ENCODE measurements at regions not wholly inside any gene's neighbourhood (a gene's known extent, or its start where the extent isn't known, plus 50 kb on each side); places are given as distances from the start of the nearest gene placed in this dataset.

GRCh38 chr4:11719879-11720278, 291.2 kb upstream of the HS3ST1 start:
- peaks cover 0 to 5% (median 3%) of the 10 kb centered on the region in 4 donors for H3K4me1 ChIP-seq
- no peak overlapping the region for H3K4me3 ChIP-seq
- WGBS, 2 donors (ENCODE audit: low coverage in 1 of 2) = 88% methylated on average over 4 of the region's 4 CpGs; no CpG with 5 or more reads in 1 of the 2 donors
- no peak for TF ChIP-seq EP300 (IDR thresholded peaks at IDR 0.05; ENCODE audit: low read depth)
- intact Hi-C loops (cut with DNase I; ENCODE audit: low total_unique reads) (no loop called here), in situ Hi-C loops (cut with MboI; ENCODE audit: low pct_ligation_motif_present in 1 of 4, low pct_unique_long_range_greater_than_20kb in 1 of 4, low sequenced_read_pairs in 3 of 4) (loop anchor here in 3 of 4 donors (25.0 kb wide), 3 partner anchors 108 to 1133 kb away; no protein-coding TSS in a partner anchor)
- DNase-seq = no peak
- H3K27ac ChIP-seq = no peak overlapping the region
- no peaks in the 10 kb centered on the region for H3K9me3 ChIP-seq
- no peaks in the 10 kb centered on the region for H3K27me3 ChIP-seq
- H3K36me3 ChIP-seq = no peaks in the 10 kb centered on the region

- Histone ChIP-seq H3K4me1 (peaks cover 0 to 5% (median 3%) of the 10 kb centered on the region in 4 donors), H3K27ac (no peak overlapping the region), H3K9me3 (no peaks in the 10 kb centered on the region), H3K27me3 (no peaks in the 10 kb centered on the region), H3K4me3 (no peak overlapping the region), H3K36me3 (no peaks in the 10 kb centered on the region)
- intact Hi-C loops (cut with DNase I; ENCODE audit: low total_unique reads) (no loop called here), in situ Hi-C loops (cut with MboI; ENCODE audit: low pct_ligation_motif_present in 1 of 4, low pct_unique_long_range_greater_than_20kb in 1 of 4, low sequenced_read_pairs in 3 of 4) (loop anchor here in 3 of 4 donors (25.0 kb wide), 3 partner anchors 104 to 1129 kb away; no protein-coding TSS in a partner anchor)
- TF ChIP-seq POLR2AphosphoS5 (IDR thresholded peaks at IDR 0.05) (no peak), CTCF (IDR thresholded peaks at IDR 0.05) (no peak), POLR2A (IDR thresholded peaks at IDR 0.05) (no peak), EP300 (IDR thresholded peaks at IDR 0.05; ENCODE audit: low read depth) (no peak)
- DNase-seq = no peak
- 79% methylated on average over 3 of the region's 3 CpGs; no CpG with 5 or more reads in 1 of the 2 donors for WGBS, 2 donors (ENCODE audit: low coverage in 1 of 2)
These were observed 287.2 kb upstream of the HS3ST1 start for GRCh38 chr4:11715753-11716521.

GRCh38 chr4:11710453-11711093, 281.9 kb upstream of the HS3ST1 start:
- Histone ChIP-seq H3K4me1 (no peaks in the 10 kb centered on the region), H3K36me3 (no peaks in the 10 kb centered on the region), H3K4me3 (no peak overlapping the region), H3K27ac (no peak overlapping the region), H3K9me3 (no peaks in the 10 kb centered on the region), H3K27me3 (no peaks in the 10 kb centered on the region)
- in situ Hi-C loops (cut with MboI; ENCODE audit: low pct_ligation_motif_present in 1 of 4, low pct_unique_long_range_greater_than_20kb in 1 of 4, low sequenced_read_pairs in 3 of 4) (loop anchor here in 3 of 4 donors (25.0 kb wide), 3 partner anchors 98 to 1123 kb away; no protein-coding TSS in a partner anchor), intact Hi-C loops (cut with DNase I; ENCODE audit: low total_unique reads) (no loop called here)
- no peak for TF ChIP-seq POLR2AphosphoS5 (IDR thresholded peaks at IDR 0.05)
- TF ChIP-seq POLR2A (IDR thresholded peaks at IDR 0.05) = no peak
- TF ChIP-seq CTCF (IDR thresholded peaks at IDR 0.05) = no peak
- no peak for TF ChIP-seq EP300 (IDR thresholded peaks at IDR 0.05; ENCODE audit: low read depth)
- WGBS, 2 donors (ENCODE audit: low coverage in 1 of 2) = 72 to 90% methylated on average over 3 of the region's 3 CpGs
- no peak for DNase-seq

- intact Hi-C loops (cut with DNase I; ENCODE audit: low total_unique reads) (no loop called here), in situ Hi-C loops (cut with MboI; ENCODE audit: low pct_ligation_motif_present in 1 of 4, low pct_unique_long_range_greater_than_20kb in 1 of 4, low sequenced_read_pairs in 3 of 4) (loop anchor here in 3 of 4 donors (25.0 kb wide), 3 partner anchors 92 to 1117 kb away; no protein-coding TSS in a partner anchor)
- no peaks in the 10 kb centered on the region for H3K9me3 ChIP-seq
- H3K27ac ChIP-seq = no peak overlapping the region
- no peaks in the 10 kb centered on the region for H3K4me1 ChIP-seq
- 47 to 80% methylated on average over 1 of the region's 1 CpG for WGBS, 2 donors (ENCODE audit: low coverage in 1 of 2)
- no peaks in the 10 kb centered on the region for H3K36me3 ChIP-seq
- no peaks in the 10 kb centered on the region for H3K27me3 ChIP-seq
- no peak overlapping the region for H3K4me3 ChIP-seq
- DNase-seq = no peak
- no peak for TF ChIP-seq POLR2A (IDR thresholded peaks at IDR 0.05)
- no peak for TF ChIP-seq CTCF (IDR thresholded peaks at IDR 0.05)
- TF ChIP-seq EP300 (IDR thresholded peaks at IDR 0.05; ENCODE audit: low read depth) = no peak
- no peak for TF ChIP-seq POLR2AphosphoS5 (IDR thresholded peaks at IDR 0.05)
These were observed 275.6 kb upstream of the HS3ST1 start for GRCh38 chr4:11704186-11704830.

Measured in transverse colon (tissue), 4 donors.